SK-N-MC (cell line): ENCODE measurements at regions not wholly inside any gene's neighbourhood (a gene's known extent, or its start where the extent isn't known, plus 50 kb on each side); places are given as distances from the start of the nearest gene placed in this dataset.
"Not testable (repeated sequence)": the region's sequence is repeated elsewhere in the genome, so short reads cannot be mapped to it uniquely, and the experiment has no call there.

Source experiments
- DNase-seq: peaks from one replicate; pipeline ENCODE4 v3.0.0-alpha.2; 2011; ENCODE audit warnings: low read depth, low spot score
- H3K27ac ChIP-seq: fragments of 200-600 bp; sonication (generic); 2 replicates; pipeline ENCODE4 v1.5.1; 2016; ENCODE audit warnings: mixed run types
- H3K36me3 ChIP-seq: fragments of 200-600 bp; sonication (generic); 2 replicates; pipeline ENCODE4 v1.6.1; 2017; ENCODE audit warnings: antibody characterized with exemption, low read length, mixed read lengths; ENCODE audit not compliant: insufficient read depth
- H3K4me3 ChIP-seq: fragments of 200-600 bp; sonication (generic); 2 replicates; pipeline ENCODE4 v1.5.1; 2016
- H3K9ac ChIP-seq: fragments of 200-600 bp; sonication (generic); 2 replicates; pipeline ENCODE4 v1.8.0; 2017; ENCODE audit warnings: mixed run types, mixed read lengths; ENCODE audit not compliant: insufficient read length
- H3K9me3 ChIP-seq: fragments of 200-600 bp; sonication (generic); 2 replicates; pipeline ENCODE4 v1.6.1; 2017; ENCODE audit warnings: low read depth, mild to moderate bottlenecking, antibody characterized with exemption, low read length, moderate library complexity, mixed read lengths
- EZH2 ChIP-seq: fragments of 200-600 bp; sonication (generic); IDR thresholded peaks from one replicate; pipeline ENCODE4 v1.6.1; 2017; ENCODE audit warnings: antibody characterized with exemption
- FOXP2 ChIP-seq: optimal IDR thresholded peaks from 2 replicates; pipeline ENCODE3; 2011; ENCODE audit warnings: mild to moderate bottlenecking, moderate library complexity; ENCODE audit not compliant: insufficient read depth; ENCODE audit errors: extremely low read length, control extremely low read depth
- POLR2AphosphoS5 ChIP-seq: IDR thresholded peaks from 2 replicates; pipeline ENCODE4 v1.6.1; 2012; ENCODE audit warnings: mild to moderate bottlenecking, low read depth, low read length, borderline replicate concordance

DNA sequence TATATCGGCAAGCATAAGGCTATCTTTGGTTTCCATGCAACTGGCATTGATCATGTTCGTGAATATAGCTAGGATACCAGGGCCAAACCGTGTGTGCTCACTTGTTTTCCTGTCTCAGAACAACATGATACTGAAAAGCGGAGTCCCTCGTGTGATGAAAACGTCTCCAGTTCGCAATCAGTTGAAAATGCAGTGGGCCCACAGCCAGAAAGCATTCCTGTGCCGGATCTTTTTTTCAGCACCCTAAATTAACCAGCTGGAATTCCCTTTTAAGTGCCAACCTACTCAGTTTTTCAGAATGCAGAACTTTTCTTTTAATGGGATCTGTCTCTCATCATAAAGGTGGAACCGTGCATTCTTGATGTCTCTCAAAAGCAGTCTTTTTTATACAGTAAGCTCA is 130.8 kb upstream of the FRG1 start:
- TF ChIP-seq FOXP2, result no peak
- no peak for TF ChIP-seq POLR2AphosphoS5
- no peak for TF ChIP-seq EZH2
- Histone ChIP-seq H3K9me3 (no peaks in the 10 kb centered on the region), H3K27ac (no peak overlapping the region)

DNA sequence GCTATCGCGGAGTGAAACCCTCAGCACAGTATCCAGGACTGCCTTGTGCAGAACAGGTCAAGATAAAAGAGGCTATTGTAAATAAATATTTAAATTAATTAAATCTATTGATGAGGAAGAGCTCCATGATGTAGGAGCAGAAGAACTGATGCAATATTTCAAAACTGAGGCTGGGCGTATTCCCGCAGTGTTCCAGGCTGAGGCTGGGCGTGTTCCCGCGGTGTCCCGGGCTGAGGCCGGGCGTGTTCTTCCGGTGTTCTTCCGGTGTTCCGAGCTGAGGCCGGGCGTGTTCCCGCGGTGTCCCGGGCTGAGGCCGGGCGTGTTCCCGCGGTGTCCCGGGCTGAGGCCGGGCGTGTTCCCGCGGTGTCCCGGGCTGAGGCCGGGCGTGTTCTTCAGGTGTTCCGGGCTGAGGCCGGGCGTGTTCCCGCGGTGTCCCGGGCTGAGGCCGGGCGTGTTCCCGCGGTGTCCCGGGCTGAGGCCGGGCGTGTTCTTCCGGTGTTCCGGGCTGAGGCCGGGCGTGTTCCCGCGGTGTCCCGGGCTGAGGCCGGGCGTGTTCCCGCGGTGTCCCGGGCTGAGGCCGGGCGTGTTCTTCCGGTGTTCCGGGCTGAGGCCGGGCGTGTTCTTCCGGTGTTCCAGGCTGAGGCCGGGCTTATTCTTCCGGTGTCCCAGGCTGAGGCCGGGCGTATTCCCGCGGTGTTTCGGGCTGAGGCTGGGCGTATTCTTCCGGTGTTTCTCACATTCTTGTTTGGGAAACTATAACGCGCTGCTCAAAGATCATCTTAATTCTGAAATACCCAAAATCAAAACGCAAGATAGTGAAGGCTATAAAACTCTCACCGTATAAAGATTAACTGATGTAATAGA is 130.1 kb upstream of the FRG1 start:
- not testable (repeated sequence) for H3K4me3 ChIP-seq, H3K9ac ChIP-seq, DNase-seq, H3K9me3 ChIP-seq, H3K36me3 ChIP-seq, H3K27ac ChIP-seq

More for the DNA sequence above, 130.8 kb upstream of the FRG1 start:
- no peak overlapping the region for H3K9ac ChIP-seq
- no peaks in the 10 kb centered on the region for H3K36me3 ChIP-seq
- H3K4me3 ChIP-seq, result no peak overlapping the region
- DNase-seq, result no peak

DNA sequence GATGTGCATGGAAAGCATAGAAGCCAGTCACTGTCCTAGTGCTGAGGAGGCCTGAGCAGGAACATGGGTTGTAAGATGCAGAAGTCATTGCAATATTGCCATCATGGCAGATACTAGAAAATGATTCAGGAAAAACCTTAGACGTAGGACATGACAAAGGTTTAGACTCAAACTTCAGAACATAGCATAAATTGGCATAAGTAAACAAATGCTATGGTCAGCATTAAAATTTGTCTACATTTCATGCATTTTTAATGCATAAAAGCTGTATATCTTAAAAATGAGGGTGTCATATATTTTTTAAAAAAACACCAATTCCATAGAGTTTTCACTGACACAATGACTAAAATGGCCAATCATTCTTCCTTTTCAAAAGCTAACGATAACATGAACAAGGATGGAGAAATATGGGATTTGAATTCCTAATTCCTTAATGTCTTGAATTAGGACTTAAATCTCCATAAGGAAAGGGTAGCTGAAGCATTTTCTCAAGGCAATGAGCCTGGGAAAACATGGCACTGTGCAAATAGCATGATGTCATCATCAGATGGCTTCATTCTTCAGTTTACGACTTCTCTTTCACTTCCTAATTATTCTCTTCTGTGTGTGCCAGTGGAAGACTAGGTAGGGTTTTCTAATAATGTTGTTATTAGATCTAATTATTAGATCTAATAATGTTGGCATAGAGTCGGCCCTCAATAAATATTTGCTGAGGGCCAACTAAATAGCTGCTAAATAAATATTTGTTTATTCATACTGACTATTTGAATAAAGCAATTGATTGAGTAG is 125.1 kb upstream of the FRG1 start:
- H3K27ac ChIP-seq, result no peak overlapping the region
- H3K4me3 ChIP-seq, result no peak overlapping the region
- no peak overlapping the region for H3K9ac ChIP-seq
- H3K36me3 ChIP-seq, result no peaks in the 10 kb centered on the region
- TF ChIP-seq EZH2, result no peak
- no peak for TF ChIP-seq POLR2AphosphoS5
- no peak for TF ChIP-seq FOXP2
- no peaks in the 10 kb centered on the region for H3K9me3 ChIP-seq
- no peak for DNase-seq

DNA sequence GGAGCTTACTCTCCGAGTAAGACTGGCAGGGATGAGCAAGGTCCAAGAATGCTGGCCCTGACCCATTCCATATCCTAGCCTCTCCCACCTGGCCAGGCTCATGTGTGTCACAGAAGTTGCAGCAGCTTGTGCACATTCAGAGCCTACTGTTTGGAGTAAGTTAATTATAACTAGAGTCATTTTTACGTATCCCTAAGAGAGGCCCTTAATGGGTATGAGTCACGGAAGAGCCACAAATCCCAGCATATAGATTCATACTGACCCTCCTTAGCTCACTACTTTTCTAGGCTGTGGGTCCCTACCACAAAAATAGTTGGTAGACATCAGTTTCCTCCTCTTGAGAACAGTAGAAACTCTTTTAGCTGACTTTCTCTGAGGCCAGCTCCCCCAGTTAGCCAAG is 118.3 kb upstream of the FRG1 start:
- no peaks in the 10 kb centered on the region for H3K9me3 ChIP-seq
- H3K27ac ChIP-seq, result no peak overlapping the region
- TF ChIP-seq FOXP2 (no peak), POLR2AphosphoS5 (no peak), EZH2 (no peak)
- no peaks in the 10 kb centered on the region for H3K36me3 ChIP-seq
- H3K4me3 ChIP-seq, result no peak overlapping the region
- no peak overlapping the region for H3K9ac ChIP-seq
- no peak for DNase-seq

DNA sequence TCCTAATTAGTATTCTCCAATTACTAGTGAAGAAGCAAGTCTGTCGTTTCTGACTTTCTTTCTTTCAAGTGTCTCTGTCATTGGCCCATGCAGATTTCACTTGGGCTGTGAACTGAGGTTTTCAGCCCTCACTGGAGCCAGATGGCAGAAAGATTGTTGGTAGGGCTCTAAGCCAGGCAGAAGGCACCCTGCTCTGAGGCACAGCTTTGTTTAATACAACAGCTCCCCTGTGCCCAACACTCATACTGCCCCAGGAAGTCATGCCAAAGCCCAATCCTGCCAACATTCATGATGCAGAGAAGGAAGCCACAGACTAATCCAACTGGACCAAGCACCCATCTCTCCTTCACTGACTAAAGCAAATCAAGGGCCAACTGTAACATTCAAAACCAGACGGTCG is 117.1 kb upstream of the FRG1 start:
- no peak overlapping the region for H3K27ac ChIP-seq
- no peaks in the 10 kb centered on the region for H3K9me3 ChIP-seq

DNA sequence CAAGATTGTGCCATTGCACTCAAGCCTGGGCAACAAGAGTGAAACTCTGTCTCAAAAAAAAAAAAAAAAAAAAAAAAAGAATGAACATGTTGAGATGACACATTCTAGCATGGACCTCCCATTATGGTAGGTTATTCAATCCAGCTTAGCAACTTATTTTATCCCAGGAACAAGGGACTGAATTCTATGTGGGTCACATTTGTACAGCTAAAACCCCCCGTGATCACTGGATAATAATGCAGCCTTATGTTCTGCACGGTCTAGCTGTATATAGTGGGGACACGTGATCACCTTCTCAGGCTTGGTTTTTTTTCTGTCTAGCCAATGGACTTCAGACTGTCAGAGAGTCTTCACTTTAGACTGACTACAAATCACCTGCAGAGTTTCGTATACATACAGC is 115.2 kb upstream of the FRG1 start:
- H3K9ac ChIP-seq, result no peak overlapping the region
- DNase-seq, result no peak
- H3K4me3 ChIP-seq, result no peak overlapping the region
- no peak overlapping the region for H3K27ac ChIP-seq
- no peak for TF ChIP-seq FOXP2
- TF ChIP-seq EZH2, result no peak
- TF ChIP-seq POLR2AphosphoS5, result no peak
- H3K9me3 ChIP-seq, result no peaks in the 10 kb centered on the region
- no peaks in the 10 kb centered on the region for H3K36me3 ChIP-seq

More for the DNA sequence above, 117.1 kb upstream of the FRG1 start:
- Histone ChIP-seq H3K4me3 (no peak overlapping the region), H3K36me3 (no peaks in the 10 kb centered on the region), H3K9ac (no peak overlapping the region)
- no peak for DNase-seq
- TF ChIP-seq POLR2AphosphoS5 (no peak), EZH2 (no peak), FOXP2 (no peak)

DNA sequence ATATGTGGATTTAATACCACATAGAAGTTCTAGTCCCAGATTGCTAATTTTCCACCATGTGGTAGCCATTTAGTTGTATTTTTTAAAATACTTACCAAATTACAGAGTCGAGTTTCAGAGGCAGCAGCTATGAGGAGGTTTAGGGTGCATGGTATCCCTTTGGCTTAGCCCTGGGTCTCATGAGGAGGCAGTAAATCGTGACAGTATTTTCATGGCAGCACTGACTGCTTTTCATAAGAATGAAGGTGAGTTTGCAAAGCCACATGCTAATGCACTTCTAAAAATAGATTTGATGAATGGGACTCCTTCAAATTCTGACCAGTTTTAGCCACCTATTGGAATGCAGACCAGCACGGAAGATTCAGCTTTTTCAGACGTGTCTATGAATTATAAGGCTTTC is 114.0 kb upstream of the FRG1 start:
- Histone ChIP-seq H3K9ac (no peak overlapping the region), H3K27ac (no peak overlapping the region), H3K4me3 (no peak overlapping the region), H3K9me3 (no peaks in the 10 kb centered on the region), H3K36me3 (no peaks in the 10 kb centered on the region)
- TF ChIP-seq POLR2AphosphoS5 (no peak), EZH2 (no peak)
- DNase-seq, result no peak

DNA sequence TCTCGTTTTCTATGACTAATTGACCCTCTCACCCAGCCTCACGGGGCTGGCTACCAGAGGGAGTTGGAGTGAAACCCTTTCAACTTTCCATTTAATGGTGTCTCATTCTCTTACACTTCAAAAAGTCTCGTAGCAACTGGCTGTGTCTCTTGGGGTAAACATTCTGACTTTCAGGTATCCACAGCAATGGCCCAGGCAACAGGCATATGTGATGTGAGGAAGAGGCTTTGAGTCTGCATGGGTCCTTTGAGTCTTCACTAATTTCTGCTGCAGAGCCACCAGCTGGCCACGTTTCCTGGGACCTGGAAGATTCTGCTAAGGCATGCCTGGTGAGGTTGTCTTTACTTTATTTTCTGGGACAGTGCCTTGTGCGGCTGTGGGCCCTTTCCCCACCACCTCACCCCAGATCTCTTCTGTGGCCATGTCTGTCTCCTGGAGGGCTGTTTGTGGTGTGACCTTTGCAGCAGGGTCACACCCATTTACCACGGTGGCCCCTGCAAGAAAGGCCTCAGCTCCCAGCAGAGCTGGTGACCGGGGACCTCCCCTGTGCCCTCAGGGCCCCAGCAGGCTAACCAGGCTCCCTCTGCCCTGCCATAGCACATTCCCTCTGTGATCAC is 112.5 kb upstream of the FRG1 start:
- H3K4me3 ChIP-seq, result no peak overlapping the region
- TF ChIP-seq POLR2AphosphoS5 (no peak), EZH2 (no peak), FOXP2 (no peak)
- H3K36me3 ChIP-seq, result no peaks in the 10 kb centered on the region
- DNase-seq, result no peak
- no peak overlapping the region for H3K9ac ChIP-seq
- no peak overlapping the region for H3K27ac ChIP-seq
- H3K9me3 ChIP-seq, result no peaks in the 10 kb centered on the region
